Stimulated activated CD8-positive, alpha-beta memory T cell treated with anti-CD3 and anti-CD28 coated beads, Interleukin-15, amount 100 ng/mL, for 4 hours (primary cell): ENCODE measurements at regions not wholly inside any gene's neighbourhood (a gene's known extent, or its start where the extent isn't known, plus 50 kb on each side); places are given as distances from the start of the nearest gene placed in this dataset.
"Not testable (repeated sequence)": the region's sequence is repeated elsewhere in the genome, so short reads cannot be mapped to it uniquely, and the experiment has no call there.

Experiments
- DNase-seq, 2 donors: peaks; one replicate each; pipeline ENCODE4 v3.0.0-alpha.2; 2020; ENCODE audit warnings: low read depth in 2 of 2

- no peak for DNase-seq
These were observed 217.8 kb downstream of the SHOX start for GRCh38 chrX:848386-848785.

- no peak for DNase-seq
These were observed 212.7 kb downstream of the SHOX start for GRCh38 chrX:843306-843705.

GRCh38 chrX:840556-840955, 210.0 kb downstream of the SHOX start:
- no peak for DNase-seq

GRCh38 chrX:838666-839065, 208.1 kb downstream of the SHOX start:
- not testable (repeated sequence) for DNase-seq

GRCh38 chrX:835857-836256, 205.3 kb downstream of the SHOX start:
- not testable (repeated sequence) for DNase-seq

- DNase-seq = no peak
These were observed 199.9 kb downstream of the SHOX start for GRCh38 chrX:830532-830931.

GRCh38 chrX:829145-829544, 198.6 kb downstream of the SHOX start:
- DNase-seq = no peak

- DNase-seq = no peak
These were observed 197.9 kb downstream of the SHOX start for GRCh38 chrX:828411-828959.

GRCh38 chrX:826448-826847, 195.9 kb downstream of the SHOX start:
- no peak for DNase-seq

GRCh38 chrX:825991-826390, 195.4 kb downstream of the SHOX start:
- DNase-seq = no peak

- DNase-seq = not testable (repeated sequence)
These were observed 192.5 kb downstream of the SHOX start for GRCh38 chrX:823073-823472.

GRCh38 chrX:821327-822107, 190.9 kb downstream of the SHOX start:
- no peak for DNase-seq

- no peak for DNase-seq
These were observed 189.1 kb downstream of the SHOX start for GRCh38 chrX:819684-820083.

- no peak for DNase-seq
These were observed 187.2 kb downstream of the SHOX start for GRCh38 chrX:817759-818300.

GRCh38 chrX:817147-817546, 186.6 kb downstream of the SHOX start:
- not testable (repeated sequence) for DNase-seq

GRCh38 chrX:816411-816810, 185.8 kb downstream of the SHOX start:
- no peak for DNase-seq

GRCh38 chrX:810186-810585, 179.6 kb downstream of the SHOX start:
- no peak for DNase-seq

- DNase-seq = no peak
These were observed 178.5 kb downstream of the SHOX start for GRCh38 chrX:809081-809480.

GRCh38 chrX:806586-806985, 176.0 kb downstream of the SHOX start:
- DNase-seq = no peak

- DNase-seq = no peak
These were observed 175.4 kb downstream of the SHOX start for GRCh38 chrX:805988-806387.

- no peak for DNase-seq
These were observed 174.6 kb downstream of the SHOX start for GRCh38 chrX:805103-805670.

- DNase-seq = no peak
These were observed 172.3 kb downstream of the SHOX start for GRCh38 chrX:802846-803245.

GRCh38 chrX:799808-800207, 169.2 kb downstream of the SHOX start:
- DNase-seq = no peak
